Gastrocnemius medialis (tissue), 4 donors: ENCODE measurements at regions not wholly inside any gene's neighbourhood (a gene's known extent, or its start where the extent isn't known, plus 50 kb on each side); places are given as distances from the start of the nearest gene placed in this dataset.
A peak's percentile ranks its signal among the peaks of the same experiment; 100 is the strongest.

Experiments
- ATAC-seq, 2 donors: fragments of 150-250 bp; one replicate each; pipeline ENCODE4 v1.9.1; 2016
- DNase-seq, 2 donors: peaks; one replicate each; pipeline ENCODE4 v3.0.0-alpha.2; 2019
- H3K27ac ChIP-seq, 4 donors: fragments of 200-600 bp; sonication (generic); 1 replicate in 1 of 4; 2 replicates in 3 of 4; pipeline ENCODE4 v1.5.1; 2016 to 2018; ENCODE audit warnings: mild to moderate bottlenecking in 2 of 4, moderate library complexity in 1 of 4
- H3K27me3 ChIP-seq, 3 donors: fragments of 200-600 bp; sonication (generic) in 2 of 3; 1 replicate in 1 of 3; 2 replicates in 2 of 3; pipeline versions ENCODE4 v1.5.1 to v1.6.0; 2016 to 2019; ENCODE audit warnings: mild to moderate bottlenecking in 1 of 3, moderate library complexity in 1 of 3
- H3K36me3 ChIP-seq, 2 donors: fragments of 200-600 bp; sonication (generic) in 1 of 2; one replicate each; pipeline ENCODE4 v1.5.1; 2017 to 2018
- H3K4me1 ChIP-seq, 2 donors: fragments of 200-600 bp; sonication (generic) in 1 of 2; one replicate each; pipeline ENCODE4 v1.5.1; 2016 to 2017; ENCODE audit warnings: mild to moderate bottlenecking in 2 of 2
- H3K4me3 ChIP-seq, 4 donors: fragments of 200-600 bp; sonication (generic) in 3 of 4; 1 replicate in 1 of 4; 2 replicates in 3 of 4; pipeline ENCODE4 v1.5.1; 2016 to 2019; ENCODE audit warnings: mild to moderate bottlenecking in 2 of 4
- H3K9me3 ChIP-seq, 3 donors: fragments of 200-600 bp; sonication (generic) in 2 of 3; 1 replicate in 1 of 3; 2 replicates in 2 of 3; pipeline ENCODE4 v1.5.1; 2016 to 2019
- CTCF ChIP-seq, 5 experiments: fragments of 450-650 bp in 3 of 5; fragments of 200-600 bp in 2 of 5; sonication (generic) in 2 of 5; IDR thresholded peaks in 4 of 5; conservative IDR thresholded peaks in 1 of 5; 1 replicate in 4 of 5; 2 replicates in 1 of 5; pipeline ENCODE4 v1.5.1; 2016 to 2019; ENCODE audit warnings: antibody characterized with exemption in 5 of 5, mild to moderate bottlenecking in 3 of 5, moderate library complexity in 3 of 5
- POLR2A ChIP-seq, 2 donors: fragments of 450-650 bp; IDR thresholded peaks; one replicate each; pipeline ENCODE4 v1.6.1; 2017; ENCODE audit warnings: antibody characterized with exemption in 2 of 2, mild to moderate bottlenecking in 2 of 2, moderate library complexity in 2 of 2
- in situ Hi-C, 4 donors: fragments of 200-750 bp; cut with MboI; loops; one replicate each; pipeline versions ENCODE4 v1.15.0 to v1.8.0; 2017; ENCODE audit warnings: low sequenced_read_pairs in 4 of 4
- intact Hi-C: fragments of 100-400 bp; cut with DNase I; formaldehyde crosslinking; loops from one replicate; pipeline ENCODE4 v1.15.1; 2023; ENCODE audit warnings: low total_unique reads

DNA sequence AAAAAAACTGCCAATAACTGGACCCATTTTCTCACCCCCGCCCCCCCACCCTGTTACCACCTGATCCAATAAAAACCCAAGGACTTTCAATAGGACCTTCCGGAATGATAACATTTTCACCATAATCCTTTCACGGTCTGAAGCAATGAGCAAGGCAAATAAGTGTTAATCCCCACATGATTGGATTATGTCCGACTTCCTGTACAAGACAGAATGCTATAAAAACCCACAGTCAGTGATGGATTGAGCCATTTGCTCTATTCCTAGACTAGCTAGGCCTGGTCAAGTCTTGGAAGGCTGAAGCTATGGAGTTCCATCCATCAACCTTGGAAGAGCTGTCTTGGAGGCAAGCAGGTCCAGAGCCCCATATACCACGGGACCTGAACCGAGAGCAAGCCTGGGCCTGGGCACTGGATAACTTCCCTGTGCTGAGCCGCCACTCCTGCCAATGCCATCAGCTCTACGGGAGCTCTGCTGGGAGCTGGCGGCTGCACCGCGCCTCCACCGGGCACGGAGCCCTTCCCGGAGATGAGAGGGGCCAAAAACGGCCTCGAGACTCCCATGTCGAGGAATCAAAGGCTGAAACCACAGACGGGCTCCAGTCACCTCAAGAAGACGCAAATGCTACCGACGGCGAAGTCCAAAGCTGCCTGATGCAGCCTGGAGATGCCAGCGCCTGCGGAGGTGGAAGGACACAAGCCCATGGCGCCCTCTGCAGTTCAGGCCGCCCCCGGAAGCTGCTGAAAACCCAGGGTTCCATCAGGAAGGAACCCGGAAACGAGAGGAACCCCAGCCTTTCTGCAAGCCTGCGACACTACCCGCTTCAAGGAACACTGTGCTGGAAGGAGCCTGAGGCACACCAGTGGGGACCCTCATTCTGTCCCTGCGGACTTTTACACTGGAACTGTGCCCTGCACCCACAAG is 69.2 kb downstream of the ANXA2R start:
- Histone ChIP-seq H3K9me3 (no peaks in the 10 kb centered on the region), H3K27me3 (peaks cover 0 to 8% (median 0%) of the 10 kb centered on the region in 3 donors), H3K4me1 (no peaks in the 10 kb centered on the region), H3K36me3 (no peaks in the 10 kb centered on the region), H3K4me3 (no peak overlapping the region), H3K27ac (no peak overlapping the region)
- DNase-seq = no peak
- no peak for ATAC-seq
- intact Hi-C loops (no loop called here), in situ Hi-C loops (no loop called here)
- peak in 1 of 5 experiments; percentile 18 for TF ChIP-seq CTCF (IDR thresholded peaks at IDR 0.05 in 4 of 5, conservative IDR thresholded peaks at IDR 0.05 in 1 of 5)
- no peak for TF ChIP-seq POLR2A (IDR thresholded peaks at IDR 0.05)

DNA sequence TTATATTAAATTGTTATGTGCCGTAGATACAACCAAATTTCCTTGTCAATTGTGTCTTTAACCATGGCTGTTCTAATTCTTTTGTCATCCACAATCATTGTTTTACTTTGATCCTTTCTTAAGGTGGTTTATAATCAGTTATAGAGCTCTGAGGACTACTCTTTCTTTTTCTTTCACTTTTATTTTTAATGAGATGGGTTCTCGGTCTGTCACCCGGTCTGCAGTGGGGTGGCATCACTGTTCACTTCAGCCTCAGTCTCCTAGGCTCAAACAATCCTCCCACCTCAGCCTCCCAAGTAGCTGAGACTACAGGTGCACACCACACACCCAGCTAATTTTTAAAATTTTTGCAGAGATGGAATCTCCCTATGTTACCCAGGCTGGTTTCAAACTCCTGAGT is 74.2 kb downstream of the ANXA2R start:
- no peak for ATAC-seq

DNA sequence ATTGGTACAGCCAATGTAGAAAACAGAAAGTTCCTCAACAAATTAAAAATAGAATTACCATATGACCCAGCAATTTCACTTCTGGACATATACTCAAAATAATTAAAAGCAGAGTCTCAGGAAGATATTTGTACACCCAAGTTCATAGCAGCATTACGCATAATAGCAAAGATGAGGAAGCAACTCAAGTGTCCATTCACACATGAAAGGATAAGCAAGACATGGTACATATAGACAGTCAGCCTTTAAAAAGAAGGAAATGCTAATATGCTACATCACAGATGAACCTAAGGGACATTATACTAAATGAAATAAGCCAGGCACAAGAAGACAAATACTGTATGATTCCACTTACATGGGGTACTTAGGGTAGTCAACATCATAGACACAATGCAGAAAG is 76.7 kb downstream of the ANXA2R start:
- no peak for DNase-seq
- in situ Hi-C loops = no loop called here
- H3K27me3 ChIP-seq = no peaks in the 10 kb centered on the region
- H3K4me1 ChIP-seq = no peaks in the 10 kb centered on the region
- intact Hi-C loops = no loop called here
- no peaks in the 10 kb centered on the region for H3K9me3 ChIP-seq
- H3K4me3 ChIP-seq = no peak overlapping the region
- no peak overlapping the region for H3K27ac ChIP-seq
- no peak for TF ChIP-seq POLR2A (IDR thresholded peaks at IDR 0.05)
- no peak for TF ChIP-seq CTCF (IDR thresholded peaks at IDR 0.05 in 4 of 5, conservative IDR thresholded peaks at IDR 0.05 in 1 of 5)
- ATAC-seq = no peak
- no peaks in the 10 kb centered on the region for H3K36me3 ChIP-seq

More for the DNA sequence above, 74.2 kb downstream of the ANXA2R start:
- TF ChIP-seq POLR2A (IDR thresholded peaks at IDR 0.05) (no peak), CTCF (IDR thresholded peaks at IDR 0.05 in 4 of 5, conservative IDR thresholded peaks at IDR 0.05 in 1 of 5) (no peak)
- Histone ChIP-seq H3K27ac (no peak overlapping the region), H3K36me3 (no peaks in the 10 kb centered on the region), H3K27me3 (no peaks in the 10 kb centered on the region), H3K4me1 (no peaks in the 10 kb centered on the region), H3K4me3 (no peak overlapping the region), H3K9me3 (no peaks in the 10 kb centered on the region)
- intact Hi-C loops (no loop called here), in situ Hi-C loops (no loop called here)
- no peak for DNase-seq

GRCh38 chr5:42962124-42962523 is 78.0 kb downstream of the ANXA2R start:
- no peaks in the 10 kb centered on the region for H3K36me3 ChIP-seq
- ATAC-seq = no peak
- in situ Hi-C loops = no loop called here

More at GRCh38 chr5:42962124-42962523, 78.0 kb downstream of the ANXA2R start:
- DNase-seq = no peak
- Histone ChIP-seq H3K4me1 (no peaks in the 10 kb centered on the region), H3K27ac (no peak overlapping the region), H3K9me3 (no peaks in the 10 kb centered on the region), H3K4me3 (no peak overlapping the region), H3K27me3 (no peaks in the 10 kb centered on the region)
- intact Hi-C loops = no loop called here
- TF ChIP-seq POLR2A (IDR thresholded peaks at IDR 0.05) (no peak), CTCF (IDR thresholded peaks at IDR 0.05 in 4 of 5, conservative IDR thresholded peaks at IDR 0.05 in 1 of 5) (no peak)
